MM.1S (cell line): ENCODE measurements at regions not wholly inside any gene's neighbourhood (a gene's known extent, or its start where the extent isn't known, plus 50 kb on each side); places are given as distances from the start of the nearest gene placed in this dataset.

ENCODE experiments used
- EZH2 ChIP-seq: fragments of 300-600 bp; sonication (generic); optimal IDR thresholded peaks from 2 replicates; pipeline ENCODE3; 2017; ENCODE audit warnings: low read depth, mild to moderate bottlenecking, antibody characterized with exemption, low read length, mixed read lengths
- EZH2phosphoT487 ChIP-seq: fragments of 300-600 bp; sonication (generic); IDR thresholded peaks from 2 replicates; pipeline ENCODE4 v1.6.1; 2018; ENCODE audit warnings: antibody characterized with exemption, low read length
- TF ChIP-seq, protein P1 (sequence below): fragments of 300-600 bp; sonication (generic); IDR thresholded peaks from 2 replicates; pipeline ENCODE4 v1.5.1; 2016; ENCODE audit warnings: antibody characterized with exemption, low read length, mixed read lengths

DNA sequence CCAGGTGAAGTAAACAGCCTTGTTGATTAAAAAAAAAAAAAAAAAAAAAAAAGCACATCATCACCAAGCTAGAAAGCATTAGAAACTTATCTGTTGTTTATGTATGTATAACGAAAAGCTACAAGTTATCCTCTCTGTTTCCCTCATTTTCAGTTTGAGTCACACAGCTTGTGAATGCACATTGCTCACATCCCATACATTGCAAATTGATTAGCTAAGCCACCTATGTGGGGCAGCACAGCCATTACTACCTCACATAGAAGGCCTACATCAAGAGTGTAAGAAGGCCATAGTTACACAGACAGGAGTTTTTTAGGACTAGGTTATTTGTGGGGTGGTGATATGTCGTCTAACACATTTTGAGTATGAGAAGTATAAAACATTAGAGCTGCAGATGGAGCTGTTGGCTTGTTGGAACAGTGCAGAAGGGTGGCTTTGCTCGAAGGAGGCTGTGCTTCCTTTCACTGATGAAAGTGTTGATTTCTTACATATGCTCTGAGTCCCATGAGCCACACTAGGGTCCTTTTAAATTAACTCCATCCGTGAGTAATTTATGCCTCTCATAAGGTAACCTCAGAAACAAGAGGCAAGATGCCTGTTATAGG, 431.6 kb downstream of the GABRG1 start:
- TF ChIP-seq, protein P1, sequence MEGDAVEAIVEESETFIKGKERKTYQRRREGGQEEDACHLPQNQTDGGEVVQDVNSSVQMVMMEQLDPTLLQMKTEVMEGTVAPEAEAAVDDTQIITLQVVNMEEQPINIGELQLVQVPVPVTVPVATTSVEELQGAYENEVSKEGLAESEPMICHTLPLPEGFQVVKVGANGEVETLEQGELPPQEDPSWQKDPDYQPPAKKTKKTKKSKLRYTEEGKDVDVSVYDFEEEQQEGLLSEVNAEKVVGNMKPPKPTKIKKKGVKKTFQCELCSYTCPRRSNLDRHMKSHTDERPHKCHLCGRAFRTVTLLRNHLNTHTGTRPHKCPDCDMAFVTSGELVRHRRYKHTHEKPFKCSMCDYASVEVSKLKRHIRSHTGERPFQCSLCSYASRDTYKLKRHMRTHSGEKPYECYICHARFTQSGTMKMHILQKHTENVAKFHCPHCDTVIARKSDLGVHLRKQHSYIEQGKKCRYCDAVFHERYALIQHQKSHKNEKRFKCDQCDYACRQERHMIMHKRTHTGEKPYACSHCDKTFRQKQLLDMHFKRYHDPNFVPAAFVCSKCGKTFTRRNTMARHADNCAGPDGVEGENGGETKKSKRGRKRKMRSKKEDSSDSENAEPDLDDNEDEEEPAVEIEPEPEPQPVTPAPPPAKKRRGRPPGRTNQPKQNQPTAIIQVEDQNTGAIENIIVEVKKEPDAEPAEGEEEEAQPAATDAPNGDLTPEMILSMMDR = no peak
- TF ChIP-seq EZH2phosphoT487 = no peak
- TF ChIP-seq EZH2 = no peak
